Hepatocyte (in vitro differentiated cells): ENCODE measurements at regions not wholly inside any gene's neighbourhood (a gene's known extent, or its start where the extent isn't known, plus 50 kb on each side); places are given as distances from the start of the nearest gene placed in this dataset.

Experiments
- DNase-seq: peaks from one replicate; pipeline ENCODE4 v3.0.0-alpha.2; 2016; ENCODE audit warnings: low spot score
- H2AFZ ChIP-seq: fragments of 200-600 bp; sonication (generic); 2 replicates; pipeline ENCODE4 v1.6.0; 2016; ENCODE audit warnings: antibody characterized with exemption, mild to moderate bottlenecking
- H3K27ac ChIP-seq: fragments of 200-600 bp; sonication (generic); 2 replicates; pipeline ENCODE4 v1.5.1; 2016; ENCODE audit warnings: mild to moderate bottlenecking
- H3K27me3 ChIP-seq: fragments of 200-600 bp; sonication (generic); 2 replicates; pipeline ENCODE4 v1.6.1; 2016
- H3K36me3 ChIP-seq: fragments of 200-600 bp; sonication (generic); replicated peaks from 2 replicates; pipeline ENCODE4 v1.5.1; 2016; ENCODE audit warnings: low read depth; ENCODE audit not compliant: insufficient read depth
- H3K4me1 ChIP-seq: fragments of 200-600 bp; sonication (generic); 2 replicates; pipeline ENCODE4 v1.5.1; 2016; ENCODE audit warnings: mild to moderate bottlenecking, moderate library complexity; ENCODE audit not compliant: insufficient read depth
- H3K4me2 ChIP-seq: fragments of 200-600 bp; sonication (generic); 2 replicates; pipeline ENCODE4 v1.6.0; 2016
- H3K4me3 ChIP-seq: fragments of 200-600 bp; sonication (generic); 2 replicates; pipeline ENCODE4 v1.5.1; 2016; ENCODE audit warnings: mild to moderate bottlenecking
- H3K79me2 ChIP-seq: fragments of 200-600 bp; sonication (generic); 2 replicates; pipeline ENCODE4 v1.6.0; 2017; ENCODE audit warnings: mild to moderate bottlenecking
- H3K9me2 ChIP-seq: fragments of 200-600 bp; sonication (generic); replicated peaks from 2 replicates; pipeline ENCODE4 v1.6.0; 2017; ENCODE audit warnings: mild to moderate bottlenecking; ENCODE audit not compliant: insufficient read depth
- H3K9me3 ChIP-seq: fragments of 200-600 bp; sonication (generic); 2 replicates; pipeline ENCODE4 v1.5.1; 2016; ENCODE audit warnings: low read depth, mild to moderate bottlenecking
- H4K20me1 ChIP-seq: fragments of 200-600 bp; sonication (generic); 2 replicates; pipeline ENCODE4 v1.6.0; 2016; ENCODE audit warnings: mild to moderate bottlenecking; ENCODE audit not compliant: insufficient read depth, poor library complexity, severe bottlenecking
- CTCF ChIP-seq: fragments of 200-600 bp; sonication (generic); IDR thresholded peaks from 2 replicates; pipeline ENCODE4 v1.5.1; 2016; ENCODE audit warnings: antibody characterized with exemption, mild to moderate bottlenecking; ENCODE audit not compliant: poor library complexity
- EZH2 ChIP-seq: fragments of 200-600 bp; sonication (generic); IDR thresholded peaks from 2 replicates; pipeline ENCODE4 v1.6.1; 2016; ENCODE audit warnings: antibody characterized with exemption, mild to moderate bottlenecking, borderline replicate concordance
- EZH2phosphoT487 ChIP-seq: fragments of 200-600 bp; sonication (generic); IDR thresholded peaks from one replicate; pipeline ENCODE4 v1.6.1; 2018; ENCODE audit warnings: antibody characterized with exemption, mild to moderate bottlenecking, low read depth, moderate library complexity; ENCODE audit not compliant: unreplicated experiment, severe bottlenecking
- WGBS: methylation state at CpG from one replicate; pipeline ENCODE4 v1.1.6; 2016; ENCODE audit warnings: low lambda C conversion rate; ENCODE audit errors: missing lambda C conversion rate; 5-methylcytosine and 5-hydroxymethylcytosine counted together

GRCh38 chr5:98999631-99000030, 70.8 kb upstream of the CHD1 start:
- WGBS, result 74% methylated on average over 4 of the region's 4 CpGs
- no peak overlapping the region for H3K4me3 ChIP-seq
- H3K79me2 ChIP-seq, result no peaks in the 10 kb centered on the region
- H3K9me3 ChIP-seq, result no peaks in the 10 kb centered on the region
- no peaks in the 10 kb centered on the region for H4K20me1 ChIP-seq
- H3K9me2 ChIP-seq, result no peaks in the 10 kb centered on the region
- H3K4me2 ChIP-seq, result no peak overlapping the region
- H3K4me1 ChIP-seq, result no peaks in the 10 kb centered on the region
- no peak for TF ChIP-seq EZH2phosphoT487
- no peak for TF ChIP-seq CTCF
- TF ChIP-seq EZH2, result no peak
- no peaks in the 10 kb centered on the region for H3K27me3 ChIP-seq
- no peak overlapping the region for H3K27ac ChIP-seq
- no peak overlapping the region for H2AFZ ChIP-seq
- no peaks in the 10 kb centered on the region for H3K36me3 ChIP-seq
- no peak for DNase-seq

DNA sequence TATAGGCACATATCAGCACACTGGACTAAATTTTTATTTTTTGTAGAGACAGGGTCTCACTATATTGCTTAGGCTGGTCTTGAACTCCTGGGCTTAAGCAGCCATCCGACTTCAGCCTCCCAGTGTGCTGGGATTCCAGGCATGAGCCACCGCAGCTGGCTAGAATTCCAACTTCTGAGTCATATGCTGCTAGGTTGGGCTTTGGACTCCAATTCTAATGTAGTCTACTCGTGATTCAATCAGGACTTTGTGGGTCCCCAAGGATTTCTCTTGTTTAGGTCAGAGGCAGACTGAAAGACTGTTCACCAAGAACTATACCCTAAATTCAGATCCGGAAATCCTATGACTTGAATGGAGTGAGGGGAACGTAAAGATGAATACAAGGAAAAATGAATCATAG, 68.2 kb upstream of the CHD1 start:
- Histone ChIP-seq H3K4me3 (no peak overlapping the region), H2AFZ (no peak overlapping the region), H3K4me2 (no peak overlapping the region), H3K27me3 (no peaks in the 10 kb centered on the region), H4K20me1 (no peaks in the 10 kb centered on the region), H3K4me1 (no peaks in the 10 kb centered on the region), H3K9me2 (no peaks in the 10 kb centered on the region), H3K27ac (no peak overlapping the region), H3K9me3 (no peaks in the 10 kb centered on the region), H3K79me2 (no peaks in the 10 kb centered on the region), H3K36me3 (no peaks in the 10 kb centered on the region)
- no peak for DNase-seq
- TF ChIP-seq CTCF, result no peak
- no peak for TF ChIP-seq EZH2
- TF ChIP-seq EZH2phosphoT487, result no peak
- 89% methylated on average over 5 of the region's 5 CpGs for WGBS

GRCh38 chr5:98994611-98995010, 65.8 kb upstream of the CHD1 start:
- TF ChIP-seq CTCF (no peak), EZH2 (no peak), EZH2phosphoT487 (no peak)
- DNase-seq, result peak; percentile 27
- Histone ChIP-seq H2AFZ (no peak overlapping the region), H3K4me3 (no peak overlapping the region), H3K27ac (peak overlapping the region; percentile 11), H3K79me2 (no peaks in the 10 kb centered on the region), H3K4me2 (no peak overlapping the region), H3K4me1 (no peaks in the 10 kb centered on the region), H3K27me3 (no peaks in the 10 kb centered on the region), H3K9me3 (no peaks in the 10 kb centered on the region), H3K9me2 (no peaks in the 10 kb centered on the region), H3K36me3 (no peaks in the 10 kb centered on the region), H4K20me1 (no peaks in the 10 kb centered on the region)
- 57% methylated on average over 4 of the region's 4 CpGs for WGBS

DNA sequence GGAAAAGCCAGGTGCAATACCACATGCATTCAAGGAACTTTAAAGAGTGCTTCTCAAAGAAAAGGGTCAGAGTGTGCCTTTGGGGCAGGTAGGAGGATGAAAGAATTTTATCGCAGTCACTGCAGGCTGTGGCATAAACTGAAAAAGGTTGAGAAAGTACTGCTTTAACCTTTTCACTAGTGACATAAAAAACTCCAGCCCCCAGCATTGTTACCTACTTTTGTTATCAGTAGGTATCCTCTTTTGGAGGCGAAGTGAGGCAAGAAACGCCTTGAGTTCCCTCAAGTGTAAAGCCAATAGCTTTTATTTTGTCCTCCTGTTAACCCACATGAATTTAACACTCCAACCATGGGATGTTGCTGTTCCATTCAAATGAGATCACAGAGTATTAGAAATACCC, 64.7 kb upstream of the CHD1 start:
- no peak for TF ChIP-seq EZH2
- TF ChIP-seq CTCF, result no peak
- no peak for TF ChIP-seq EZH2phosphoT487
- Histone ChIP-seq H3K79me2 (no peaks in the 10 kb centered on the region), H3K36me3 (no peaks in the 10 kb centered on the region), H3K9me2 (no peaks in the 10 kb centered on the region), H3K4me2 (no peak overlapping the region), H3K9me3 (no peaks in the 10 kb centered on the region), H3K27me3 (no peaks in the 10 kb centered on the region), H3K27ac (no peak overlapping the region), H3K4me3 (no peak overlapping the region), H4K20me1 (no peaks in the 10 kb centered on the region), H2AFZ (no peak overlapping the region), H3K4me1 (no peaks in the 10 kb centered on the region)
- 61% methylated on average over 3 of the region's 3 CpGs for WGBS
- DNase-seq, result no peak
